ENCODE measurements at regions not wholly inside any gene's neighbourhood (a gene's known extent, or its start where the extent isn't known, plus 50 kb on each side); places are given as distances from the start of the nearest gene placed in this dataset.
"Not testable (repeated sequence)": the region's sequence is repeated elsewhere in the genome, so short reads cannot be mapped to it uniquely, and the experiment has no call there.

GRCh38 chr1:198934426-198934825 lies 295.6 kb downstream of the PTPRC start:
- no peak for DNase-seq (ENCODE audit: low spot score)

- peak; percentile 59 for DNase-seq (ENCODE audit: low spot score)
Observed at GRCh38 chr1:198934901-198935305, 296.1 kb downstream of the PTPRC start.

GRCh38 chr1:198935306-198935921 lies 296.6 kb downstream of the PTPRC start:
- DNase-seq (ENCODE audit: low spot score): peak; percentile 90

- peak; percentile 65 for DNase-seq (ENCODE audit: low spot score)
Observed at GRCh38 chr1:198936371-198937083, 297.7 kb downstream of the PTPRC start.

- peak; percentile 100 for DNase-seq (ENCODE audit: low spot score)
Observed at GRCh38 chr1:198937231-198938031, 298.6 kb downstream of the PTPRC start.

GRCh38 chr1:198939286-198939685 lies 300.4 kb downstream of the PTPRC start:
- DNase-seq (ENCODE audit: low spot score): no peak

GRCh38 chr1:198939956-198940355 lies 301.1 kb downstream of the PTPRC start:
- DNase-seq (ENCODE audit: low spot score): no peak

- no peak for DNase-seq (ENCODE audit: low spot score)
Observed at GRCh38 chr1:198942466-198942865, 303.6 kb downstream of the PTPRC start.

GRCh38 chr1:198943484-198944187 lies 304.8 kb downstream of the PTPRC start:
- no peak for DNase-seq (ENCODE audit: low spot score)

- no peak for DNase-seq (ENCODE audit: low spot score)
Observed at GRCh38 chr1:198947456-198947855, 308.6 kb downstream of the PTPRC start.

- no peak for DNase-seq (ENCODE audit: low spot score)
Observed at GRCh38 chr1:198948895-198949659, 310.2 kb downstream of the PTPRC start.

GRCh38 chr1:198950036-198950435 lies 311.2 kb downstream of the PTPRC start:
- DNase-seq (ENCODE audit: low spot score): no peak

GRCh38 chr1:198955085-198955484 lies 316.2 kb downstream of the PTPRC start:
- DNase-seq (ENCODE audit: low spot score): no peak

GRCh38 chr1:198957044-198957443 lies 318.2 kb downstream of the PTPRC start:
- no peak for DNase-seq (ENCODE audit: low spot score)

- no peak for DNase-seq (ENCODE audit: low spot score)
Observed at GRCh38 chr1:198959032-198959431, 320.2 kb downstream of the PTPRC start.

- DNase-seq (ENCODE audit: low spot score): no peak
Observed at GRCh38 chr1:198959676-198960075, 320.8 kb downstream of the PTPRC start.

GRCh38 chr1:198963796-198964195 lies 325.0 kb downstream of the PTPRC start:
- DNase-seq (ENCODE audit: low spot score): not testable (repeated sequence)

GRCh38 chr1:198966519-198966918 lies 327.7 kb downstream of the PTPRC start:
- no peak for DNase-seq (ENCODE audit: low spot score)

- DNase-seq (ENCODE audit: low spot score): no peak
Observed at GRCh38 chr1:198967566-198967965, 328.7 kb downstream of the PTPRC start.

- DNase-seq (ENCODE audit: low spot score): no peak
Observed at GRCh38 chr1:198968866-198969265, 330.0 kb downstream of the PTPRC start.

GRCh38 chr1:198969981-198970380 lies 331.1 kb downstream of the PTPRC start:
- no peak for DNase-seq (ENCODE audit: low spot score)

GRCh38 chr1:198970916-198971315 lies 332.1 kb downstream of the PTPRC start:
- DNase-seq (ENCODE audit: low spot score): no peak
